ENCODE measurements at regions not wholly inside any gene's neighbourhood (a gene's known extent, or its start where the extent isn't known, plus 50 kb on each side); places are given as distances from the start of the nearest gene placed in this dataset.

- no peak for TF ChIP-seq CTCF (conservative IDR thresholded peaks at IDR 0.05)
- no peak for TF ChIP-seq EZH2 (IDR thresholded peaks at IDR 0.05; ENCODE audit: low read depth)
Measured at GRCh38 chr10:31268444-31269303, 50.3 kb upstream of the ZEB1 start.

Data from PC-9 (cell line).